ENCODE measurements at regions not wholly inside any gene's neighbourhood (a gene's known extent, or its start where the extent isn't known, plus 50 kb on each side); places are given as distances from the start of the nearest gene placed in this dataset.

DNA sequence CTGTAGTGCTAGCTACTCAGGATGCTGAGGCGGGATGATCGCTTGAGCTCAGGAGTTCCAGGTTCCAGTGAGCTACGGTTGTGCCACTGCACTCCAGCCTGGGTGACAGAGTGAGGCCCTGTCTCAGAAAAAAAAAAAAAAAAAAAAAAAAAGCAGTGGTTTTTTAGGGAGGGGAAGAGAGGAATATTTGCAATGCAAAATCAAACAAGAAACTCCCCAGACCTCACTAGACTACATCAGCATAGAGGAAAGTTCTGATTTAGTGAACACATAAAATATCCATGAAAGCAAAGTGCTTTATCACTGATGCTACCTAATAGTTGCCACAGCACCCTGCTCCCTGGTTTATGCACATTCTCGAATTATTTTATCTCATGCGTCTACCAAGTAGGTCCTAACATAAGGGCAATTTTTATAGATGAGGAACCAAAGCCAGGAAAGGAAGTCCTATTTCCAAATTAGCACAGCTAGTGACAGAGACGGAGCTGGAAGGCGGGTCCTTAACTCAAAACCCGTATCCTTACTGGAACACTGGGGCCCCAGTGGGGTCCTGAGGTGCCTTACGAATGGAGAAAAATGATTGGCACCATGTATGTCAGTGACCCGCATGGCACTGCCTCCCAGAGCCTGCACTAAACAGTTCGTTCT lies 50.7 kb upstream of the GPR157 start:
- no peak overlapping the region for H3K27ac ChIP-seq (ENCODE audit: low read depth in 2 of 2, low read length in 1 of 2)
- no peak overlapping the region for H3K4me3 ChIP-seq (ENCODE audit: low read depth in 1 of 2, low read length in 2 of 2)
- peaks cover 5 to 9% of the 10 kb centered on the region in 2 donors for H3K4me1 ChIP-seq (ENCODE audit: control insufficient read depth in 2 of 2, insufficient read depth in 2 of 2, low read length in 1 of 2)
- H3K27me3 ChIP-seq (ENCODE audit: control insufficient read depth in 1 of 2, insufficient read depth in 2 of 2, low read length in 2 of 2) = no peaks in the 10 kb centered on the region
- WGBS, 2 donors = 87 to 90% methylated on average over 11 of the region's 11 CpGs
- no peaks in the 10 kb centered on the region for H3K9me3 ChIP-seq (ENCODE audit: control insufficient read depth in 2 of 2, insufficient read depth in 1 of 2, low read depth in 1 of 2, low read length in 1 of 2)
- peaks cover 0 to under 1% of the 10 kb centered on the region in 2 donors for H3K36me3 ChIP-seq (ENCODE audit: control insufficient read depth in 2 of 2, insufficient read depth in 2 of 2, low read length in 1 of 2)

DNA sequence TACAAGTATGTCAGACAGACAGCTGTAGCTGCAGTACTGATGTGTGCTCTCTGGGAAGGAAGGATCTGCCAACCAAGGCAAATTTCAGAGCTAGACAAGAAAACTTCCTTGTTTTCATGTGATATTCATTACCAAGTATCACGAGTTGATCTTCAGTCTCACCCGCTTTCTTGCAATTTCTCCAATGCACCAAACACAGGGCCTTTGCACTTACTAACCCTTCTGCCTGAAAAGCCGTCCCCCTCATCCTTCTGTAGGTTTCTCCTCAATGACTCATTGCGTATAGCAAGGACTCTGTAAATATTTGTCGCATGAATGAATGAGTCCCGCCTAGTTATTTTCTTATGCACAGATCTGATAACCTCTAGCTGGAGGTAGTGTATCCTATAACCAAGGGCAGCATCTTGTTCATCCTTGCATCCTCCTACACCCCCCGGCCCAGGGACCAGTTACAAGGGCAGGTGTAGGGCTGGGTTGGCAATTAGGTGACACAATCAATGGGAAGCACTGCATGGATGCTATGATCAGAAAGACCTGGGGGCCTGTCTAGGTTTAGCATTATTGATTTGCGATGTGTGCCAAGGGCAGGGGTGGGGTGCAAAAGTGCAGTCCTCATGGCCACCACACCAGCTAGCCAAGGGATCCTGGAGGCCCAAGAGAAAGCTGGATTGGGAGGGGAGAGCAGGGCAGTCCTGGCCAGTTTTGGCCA lies 51.4 kb upstream of the GPR157 start:
- Histone ChIP-seq H3K27me3 (ENCODE audit: control insufficient read depth in 1 of 2, insufficient read depth in 2 of 2, low read length in 2 of 2) (no peaks in the 10 kb centered on the region), H3K36me3 (ENCODE audit: control insufficient read depth in 2 of 2, insufficient read depth in 2 of 2, low read length in 1 of 2) (peaks cover 0 to 3% of the 10 kb centered on the region in 2 donors), H3K27ac (ENCODE audit: low read depth in 2 of 2, low read length in 1 of 2) (no peak overlapping the region), H3K9me3 (ENCODE audit: control insufficient read depth in 2 of 2, insufficient read depth in 1 of 2, low read depth in 1 of 2, low read length in 1 of 2) (no peaks in the 10 kb centered on the region), H3K4me1 (ENCODE audit: control insufficient read depth in 2 of 2, insufficient read depth in 2 of 2, low read length in 1 of 2) (peaks cover 5 to 9% of the 10 kb centered on the region in 2 donors), H3K4me3 (ENCODE audit: low read depth in 1 of 2, low read length in 2 of 2) (no peak overlapping the region)
- 79 to 85% methylated on average over 8 of the region's 8 CpGs for WGBS, 2 donors

- Histone ChIP-seq H3K9me3 (ENCODE audit: control insufficient read depth in 2 of 2, insufficient read depth in 1 of 2, low read depth in 1 of 2, low read length in 1 of 2) (no peaks in the 10 kb centered on the region), H3K4me1 (ENCODE audit: control insufficient read depth in 2 of 2, insufficient read depth in 2 of 2, low read length in 1 of 2) (peaks cover 5 to 9% of the 10 kb centered on the region in 2 donors), H3K36me3 (ENCODE audit: control insufficient read depth in 2 of 2, insufficient read depth in 2 of 2, low read length in 1 of 2) (peaks cover 0 to 3% of the 10 kb centered on the region in 2 donors), H3K27me3 (ENCODE audit: control insufficient read depth in 1 of 2, insufficient read depth in 2 of 2, low read length in 2 of 2) (no peaks in the 10 kb centered on the region), H3K4me3 (ENCODE audit: low read depth in 1 of 2, low read length in 2 of 2) (peak overlapping the region; percentile 71 to 76), H3K27ac (ENCODE audit: low read depth in 2 of 2, low read length in 1 of 2) (peak overlapping the region; percentile 40 to 75)
- WGBS, 2 donors = 15% methylated on average over 19 of the region's 19 CpGs
Observed at GRCh38 chr1:9181176-9181906, 52.4 kb upstream of the GPR157 start.

- Histone ChIP-seq H3K36me3 (ENCODE audit: control insufficient read depth in 2 of 2, insufficient read depth in 2 of 2, low read length in 1 of 2) (peaks cover 0 to 3% of the 10 kb centered on the region in 2 donors), H3K27me3 (ENCODE audit: control insufficient read depth in 1 of 2, insufficient read depth in 2 of 2, low read length in 2 of 2) (no peaks in the 10 kb centered on the region), H3K4me1 (ENCODE audit: control insufficient read depth in 2 of 2, insufficient read depth in 2 of 2, low read length in 1 of 2) (peaks cover 5 to 9% of the 10 kb centered on the region in 2 donors), H3K27ac (ENCODE audit: low read depth in 2 of 2, low read length in 1 of 2) (peak overlapping the region; percentile 30 to 71), H3K9me3 (ENCODE audit: control insufficient read depth in 2 of 2, insufficient read depth in 1 of 2, low read depth in 1 of 2, low read length in 1 of 2) (no peaks in the 10 kb centered on the region), H3K4me3 (ENCODE audit: low read depth in 1 of 2, low read length in 2 of 2) (peak overlapping the region; percentile 71 to 76)
- WGBS, 2 donors = 2% methylated on average over 64 to 83 of the region's 83 CpGs
Observed at GRCh38 chr1:9181990-9182783, 52.4 kb upstream of the H6PD start.

DNA sequence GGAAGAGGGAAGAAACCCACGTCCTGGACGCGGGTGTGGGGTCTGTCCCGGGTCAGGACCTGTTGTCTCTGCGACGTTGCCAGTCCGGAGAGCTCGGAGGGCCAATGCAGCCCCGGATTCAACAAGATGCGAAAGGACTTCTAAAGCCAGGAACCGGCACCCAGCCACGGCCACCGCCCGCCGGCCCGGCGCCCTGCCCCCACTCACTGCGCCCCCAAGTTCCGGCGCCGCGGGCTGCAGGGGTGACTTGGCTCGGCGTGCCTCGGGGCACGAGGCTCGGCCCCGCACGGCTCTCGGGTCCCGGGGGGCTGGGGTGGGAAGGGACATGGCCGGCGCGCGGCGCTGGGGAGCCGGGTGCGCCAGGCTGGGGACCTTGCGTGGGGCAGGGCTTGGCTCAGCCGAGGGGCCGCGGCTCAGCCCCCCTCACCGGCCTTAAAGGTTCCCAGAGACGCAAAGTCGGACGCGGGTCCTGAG lies 51.8 kb upstream of the H6PD start:
- peak overlapping the region; percentile 71 to 76 for H3K4me3 ChIP-seq (ENCODE audit: low read depth in 1 of 2, low read length in 2 of 2)
- 0 to 1% methylated on average over 42 to 47 of the region's 47 CpGs for WGBS, 2 donors
- H3K4me1 ChIP-seq (ENCODE audit: control insufficient read depth in 2 of 2, insufficient read depth in 2 of 2, low read length in 1 of 2) = peaks cover 5 to 9% of the 10 kb centered on the region in 2 donors
- no peaks in the 10 kb centered on the region for H3K27me3 ChIP-seq (ENCODE audit: control insufficient read depth in 1 of 2, insufficient read depth in 2 of 2, low read length in 2 of 2)
- peaks cover 0 to 3% of the 10 kb centered on the region in 2 donors for H3K36me3 ChIP-seq (ENCODE audit: control insufficient read depth in 2 of 2, insufficient read depth in 2 of 2, low read length in 1 of 2)
- no peaks in the 10 kb centered on the region for H3K9me3 ChIP-seq (ENCODE audit: control insufficient read depth in 2 of 2, insufficient read depth in 1 of 2, low read depth in 1 of 2, low read length in 1 of 2)
- peak overlapping the region in 1 of 2 donors; percentile 71 for H3K27ac ChIP-seq (ENCODE audit: low read depth in 2 of 2, low read length in 1 of 2)

DNA sequence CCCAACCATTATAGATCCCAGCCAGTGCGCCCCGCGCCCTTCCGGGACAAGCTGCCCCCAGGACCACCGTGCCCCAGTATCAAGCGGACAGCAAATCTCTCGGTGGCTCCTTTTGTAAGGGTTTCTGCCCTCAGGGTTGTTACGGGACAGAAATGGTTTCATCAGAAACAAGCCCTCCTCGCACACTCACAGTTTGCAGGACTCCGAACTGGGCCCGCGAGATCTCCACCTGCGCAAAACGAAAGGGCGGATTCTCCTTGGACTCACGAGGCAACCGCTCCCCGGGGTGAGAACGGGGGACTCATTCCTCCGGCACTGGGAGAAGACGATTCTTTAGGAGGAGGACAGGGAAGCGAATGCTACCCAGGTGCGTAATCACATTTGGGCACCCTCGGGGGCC lies 51.1 kb upstream of the H6PD start:
- H3K4me3 ChIP-seq (ENCODE audit: low read depth in 1 of 2, low read length in 2 of 2) = peak overlapping the region; percentile 71 to 76
- H3K27me3 ChIP-seq (ENCODE audit: control insufficient read depth in 1 of 2, insufficient read depth in 2 of 2, low read length in 2 of 2) = no peaks in the 10 kb centered on the region
- WGBS, 2 donors = 53 to 54% methylated on average over 24 of the region's 24 CpGs
- H3K36me3 ChIP-seq (ENCODE audit: control insufficient read depth in 2 of 2, insufficient read depth in 2 of 2, low read length in 1 of 2) = peaks cover 0 to 3% of the 10 kb centered on the region in 2 donors
- H3K4me1 ChIP-seq (ENCODE audit: control insufficient read depth in 2 of 2, insufficient read depth in 2 of 2, low read length in 1 of 2) = peaks cover 5 to 9% of the 10 kb centered on the region in 2 donors
- H3K27ac ChIP-seq (ENCODE audit: low read depth in 2 of 2, low read length in 1 of 2) = no peak overlapping the region
- H3K9me3 ChIP-seq (ENCODE audit: control insufficient read depth in 2 of 2, insufficient read depth in 1 of 2, low read depth in 1 of 2, low read length in 1 of 2) = no peaks in the 10 kb centered on the region

GRCh38 chr1:9183898-9184297 lies 50.7 kb upstream of the H6PD start:
- no peaks in the 10 kb centered on the region for H3K9me3 ChIP-seq (ENCODE audit: control insufficient read depth in 2 of 2, insufficient read depth in 1 of 2, low read depth in 1 of 2, low read length in 1 of 2)
- H3K4me1 ChIP-seq (ENCODE audit: control insufficient read depth in 2 of 2, insufficient read depth in 2 of 2, low read length in 1 of 2) = peaks cover 5 to 9% of the 10 kb centered on the region in 2 donors
- no peak overlapping the region for H3K4me3 ChIP-seq (ENCODE audit: low read depth in 1 of 2, low read length in 2 of 2)
- H3K36me3 ChIP-seq (ENCODE audit: control insufficient read depth in 2 of 2, insufficient read depth in 2 of 2, low read length in 1 of 2) = peaks cover 0 to 3% of the 10 kb centered on the region in 2 donors
- H3K27ac ChIP-seq (ENCODE audit: low read depth in 2 of 2, low read length in 1 of 2) = no peak overlapping the region
- H3K27me3 ChIP-seq (ENCODE audit: control insufficient read depth in 1 of 2, insufficient read depth in 2 of 2, low read length in 2 of 2) = no peaks in the 10 kb centered on the region
- WGBS, 2 donors = 60 to 63% methylated on average over 4 of the region's 4 CpGs

GRCh38 chr1:9184749-9185148 lies 49.8 kb upstream of the H6PD start:
- Histone ChIP-seq H3K27ac (ENCODE audit: low read depth in 2 of 2, low read length in 1 of 2) (no peak overlapping the region), H3K4me3 (ENCODE audit: low read depth in 1 of 2, low read length in 2 of 2) (no peak overlapping the region), H3K9me3 (ENCODE audit: control insufficient read depth in 2 of 2, insufficient read depth in 1 of 2, low read depth in 1 of 2, low read length in 1 of 2) (no peaks in the 10 kb centered on the region), H3K27me3 (ENCODE audit: control insufficient read depth in 1 of 2, insufficient read depth in 2 of 2, low read length in 2 of 2) (no peaks in the 10 kb centered on the region), H3K36me3 (ENCODE audit: control insufficient read depth in 2 of 2, insufficient read depth in 2 of 2, low read length in 1 of 2) (peaks cover 0 to 3% of the 10 kb centered on the region in 2 donors), H3K4me1 (ENCODE audit: control insufficient read depth in 2 of 2, insufficient read depth in 2 of 2, low read length in 1 of 2) (peaks cover 5 to 9% of the 10 kb centered on the region in 2 donors)
- 97% methylated on average over 8 of the region's 8 CpGs for WGBS, 2 donors
